Peyer's patch (tissue), 4 donors: ENCODE measurements at regions not wholly inside any gene's neighbourhood (a gene's known extent, or its start where the extent isn't known, plus 50 kb on each side); places are given as distances from the start of the nearest gene placed in this dataset.

ENCODE experiments used
- POLR2A ChIP-seq, 2 donors: fragments of 450-650 bp; IDR thresholded peaks; one replicate each; pipeline ENCODE4 v1.5.1; 2017; ENCODE audit warnings: antibody characterized with exemption in 2 of 2, mild to moderate bottlenecking in 2 of 2, moderate library complexity in 2 of 2
- TF ChIP-seq, protein P1 (sequence below), 6 experiments: fragments of 450-650 bp in 4 of 6; fragments of 200-600 bp in 2 of 6; sonication (generic) in 1 of 6; IDR thresholded peaks; one replicate each; pipeline ENCODE4 v1.5.1; 2017 to 2019; ENCODE audit warnings: antibody characterized with exemption in 6 of 6, mild to moderate bottlenecking in 3 of 6, moderate library complexity in 1 of 6

GRCh38 chr12:105466901-105467598 is 136.6 kb downstream of the C12orf75 start:
- TF ChIP-seq, protein P1, sequence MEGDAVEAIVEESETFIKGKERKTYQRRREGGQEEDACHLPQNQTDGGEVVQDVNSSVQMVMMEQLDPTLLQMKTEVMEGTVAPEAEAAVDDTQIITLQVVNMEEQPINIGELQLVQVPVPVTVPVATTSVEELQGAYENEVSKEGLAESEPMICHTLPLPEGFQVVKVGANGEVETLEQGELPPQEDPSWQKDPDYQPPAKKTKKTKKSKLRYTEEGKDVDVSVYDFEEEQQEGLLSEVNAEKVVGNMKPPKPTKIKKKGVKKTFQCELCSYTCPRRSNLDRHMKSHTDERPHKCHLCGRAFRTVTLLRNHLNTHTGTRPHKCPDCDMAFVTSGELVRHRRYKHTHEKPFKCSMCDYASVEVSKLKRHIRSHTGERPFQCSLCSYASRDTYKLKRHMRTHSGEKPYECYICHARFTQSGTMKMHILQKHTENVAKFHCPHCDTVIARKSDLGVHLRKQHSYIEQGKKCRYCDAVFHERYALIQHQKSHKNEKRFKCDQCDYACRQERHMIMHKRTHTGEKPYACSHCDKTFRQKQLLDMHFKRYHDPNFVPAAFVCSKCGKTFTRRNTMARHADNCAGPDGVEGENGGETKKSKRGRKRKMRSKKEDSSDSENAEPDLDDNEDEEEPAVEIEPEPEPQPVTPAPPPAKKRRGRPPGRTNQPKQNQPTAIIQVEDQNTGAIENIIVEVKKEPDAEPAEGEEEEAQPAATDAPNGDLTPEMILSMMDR (IDR thresholded peaks at IDR 0.05), result no peak
- TF ChIP-seq POLR2A (IDR thresholded peaks at IDR 0.05), result no peak
